IMR-90 (cell line): ENCODE measurements at regions not wholly inside any gene's neighbourhood (a gene's known extent, or its start where the extent isn't known, plus 50 kb on each side); places are given as distances from the start of the nearest gene placed in this dataset.

ENCODE experiments used
- ATAC-seq: fragments of 200-7000 bp; cut with Tn5 transposase; 2 replicates; pipeline ENCODE4 v1.9.1; 2020; ENCODE audit warnings: low read depth, mild to moderate bottlenecking, moderate library complexity
- BruUV-seq: library from RNA; stranded (reverse); fragments of 400-500 nt; replicated peaks from 2 replicates; lab custom pipeline; 2021; lab: Mats Ljungman, UMichigan
- CTCF ChIA-PET: fragments of 300-600 bp; formaldehyde crosslinking; extraction: SDS; loops from one replicate; lab custom pipeline; 2021; ENCODE audit warnings: antibody characterized with exemption; lab: Yijun Ruan, JAX
- POLR2A ChIA-PET: fragments of 300-600 bp; sonication (Branson Sonifier 250); formaldehyde crosslinking; loops from one replicate; lab custom pipeline; 2022; ENCODE audit warnings: antibody characterized with exemption; ENCODE audit not compliant: unreplicated experiment; lab: Charles Lee
- DNase-seq: peaks from one replicate; pipeline ENCODE4 v3.0.0; 2013
- H2AFZ ChIP-seq: replicated peaks from 2 replicates; pipeline ENCODE3; 2013; ENCODE audit warnings: low read length, mild to moderate bottlenecking; ENCODE audit not compliant: poor library complexity
- H2AK5ac ChIP-seq: 2 replicates; pipeline ENCODE4 v1.6.1; 2013; ENCODE audit warnings: low read depth, low read length, inconsistent platforms
- H2AK9ac ChIP-seq: replicated peaks from 2 replicates; pipeline ENCODE3; 2013; ENCODE audit warnings: mild to moderate bottlenecking, low read depth, low read length, moderate library complexity; ENCODE audit not compliant: poor library complexity
- H2BK120ac ChIP-seq: 2 replicates; pipeline ENCODE4 v1.6.1; 2013; ENCODE audit warnings: low read depth, low read length, inconsistent platforms
- H2BK15ac ChIP-seq: 3 replicates; pipeline ENCODE4 v1.6.1; 2013; ENCODE audit warnings: low read depth, low read length, inconsistent platforms
- H2BK20ac ChIP-seq: 2 replicates; pipeline ENCODE4 v1.6.1; 2013; ENCODE audit warnings: low read depth, mild to moderate bottlenecking, inconsistent platforms, low read length, moderate library complexity
- H2BK5ac ChIP-seq: 2 replicates; pipeline ENCODE4 v1.6.1; 2013; ENCODE audit warnings: mild to moderate bottlenecking, low read depth, low read length, inconsistent platforms; ENCODE audit not compliant: poor library complexity, severe bottlenecking
- H3K14ac ChIP-seq: replicated peaks from 2 replicates; pipeline ENCODE4 v1.6.1; 2013; ENCODE audit warnings: low read depth, low read length, inconsistent platforms
- H3K18ac ChIP-seq: 2 replicates; pipeline ENCODE4 v1.6.1; 2013; ENCODE audit warnings: low read depth, low read length, control low read depth
- H3K23ac ChIP-seq: 2 replicates; pipeline ENCODE4 v1.6.1; 2013; ENCODE audit warnings: low read depth, low read length, inconsistent platforms
- H3K27ac ChIP-seq: 2 replicates; pipeline ENCODE4 v1.5.1; 2013; ENCODE audit warnings: mild to moderate bottlenecking, control low read depth, low read length; ENCODE audit not compliant: insufficient read depth
- H3K27me3 ChIP-seq: 2 replicates; pipeline ENCODE4 v1.6.1; 2013; ENCODE audit warnings: low read length; ENCODE audit not compliant: control insufficient read depth, insufficient read depth
- H3K36me3 ChIP-seq: 2 replicates; pipeline ENCODE4 v1.6.1; 2013; ENCODE audit warnings: low read length, mixed read lengths; ENCODE audit not compliant: control insufficient read depth, insufficient read depth
- H3K4ac ChIP-seq: 2 replicates; pipeline ENCODE4 v1.6.1; 2013; ENCODE audit warnings: low read depth, low read length, inconsistent platforms
- H3K4me1 ChIP-seq: 2 replicates; pipeline ENCODE4 v1.6.1; 2013; ENCODE audit warnings: low read length, mixed read lengths; ENCODE audit not compliant: control insufficient read depth, insufficient read depth
- H3K4me2 ChIP-seq: 2 replicates; pipeline ENCODE4 v1.6.1; 2013; ENCODE audit warnings: low read depth, mild to moderate bottlenecking, control low read depth, low read length, moderate library complexity
- H3K4me3 ChIP-seq: 2 replicates; pipeline ENCODE4 v1.5.1; 2013; ENCODE audit warnings: low read depth, mild to moderate bottlenecking, control low read depth, low read length, moderate library complexity; ENCODE audit not compliant: insufficient read depth
- H3K56ac ChIP-seq: 2 replicates; pipeline ENCODE4 v1.6.1; 2013; ENCODE audit warnings: low read length, inconsistent platforms; ENCODE audit not compliant: insufficient read depth; ENCODE audit errors: extremely low read depth
- H3K79me1 ChIP-seq, 2 experiments: 2 replicates each; pipeline ENCODE4 v1.6.1; 2013; ENCODE audit warnings: low read length in 2 of 2, inconsistent platforms in 1 of 2, low read depth in 1 of 2
- H3K9ac ChIP-seq: 2 replicates; pipeline ENCODE4 v1.6.1; 2013; ENCODE audit warnings: low read depth, low read length, control low read depth
- H3K9me1 ChIP-seq: 2 replicates; pipeline ENCODE4 v1.6.1; 2013; ENCODE audit warnings: low read length, inconsistent platforms; ENCODE audit not compliant: insufficient read depth
- H3K9me3 ChIP-seq: 2 replicates; pipeline ENCODE4 v1.6.1; 2013; ENCODE audit warnings: low read length; ENCODE audit not compliant: control insufficient read depth, insufficient read depth
- H4K20me1 ChIP-seq: 2 replicates; pipeline ENCODE4 v1.6.1; 2013; ENCODE audit warnings: low read length, inconsistent platforms; ENCODE audit not compliant: insufficient read depth
- H4K5ac ChIP-seq: 2 replicates; pipeline ENCODE4 v1.6.1; 2013; ENCODE audit warnings: mild to moderate bottlenecking, low read depth, low read length, control low read depth
- H4K8ac ChIP-seq, 2 experiments: 2 replicates each; pipeline ENCODE4 v1.6.1; 2013; ENCODE audit warnings: low read depth in 2 of 2, low read length in 2 of 2, control low read depth in 1 of 2, inconsistent platforms in 1 of 2
- H4K91ac ChIP-seq: 2 replicates; pipeline ENCODE4 v1.6.1; 2013; ENCODE audit warnings: low read depth, low read length, inconsistent platforms; ENCODE audit not compliant: insufficient read depth
- CEBPB ChIP-seq: IDR thresholded peaks from 2 replicates; pipeline ENCODE4 v1.6.1; 2012; ENCODE audit warnings: low read depth, low read length, improper control_type of control experiment
- CTCF ChIP-seq: conservative IDR thresholded peaks from 2 replicates; pipeline ENCODE4 v1.5.1; 2012; ENCODE audit warnings: mild to moderate bottlenecking, low read depth, low read length, improper control_type of control experiment
- MAFK ChIP-seq: IDR thresholded peaks from 2 replicates; pipeline ENCODE4 v1.6.1; 2012; ENCODE audit warnings: low read depth, low read length, improper control_type of control experiment
- MXI1 ChIP-seq: IDR thresholded peaks from 2 replicates; pipeline ENCODE4 v1.6.1; 2012; ENCODE audit warnings: low read depth, mild to moderate bottlenecking, low read length, moderate library complexity, borderline replicate concordance
- NFE2L2 ChIP-seq: fragments of 150-350 bp; IDR thresholded peaks from 2 replicates; pipeline ENCODE4 v1.6.1; 2016; ENCODE audit warnings: low read depth, mild to moderate bottlenecking, low read length
- POLR2A ChIP-seq: IDR thresholded peaks from 2 replicates; pipeline ENCODE4 v1.6.1; 2012; ENCODE audit warnings: mild to moderate bottlenecking, low read depth, low read length
- SMC3 ChIP-seq: fragments of 150-350 bp; IDR thresholded peaks from 2 replicates; pipeline ENCODE4 v1.6.1; 2016; ENCODE audit warnings: low read depth, mild to moderate bottlenecking, antibody characterized with exemption, low read length, moderate library complexity
- WGBS, 2 experiments: methylation state at CpG; one replicate each; pipeline versions ENCODE4 v1.1.5 to v1.1.7; 2013; ENCODE audit warnings: missing lambda C conversion rate in 2 of 2; ENCODE audit not compliant: insufficient read length in 1 of 2; ENCODE audit errors: extremely low coverage in 2 of 2; 5-methylcytosine and 5-hydroxymethylcytosine counted together
- dilution Hi-C: fragments of 300-500 bp; cut with HindIII; formaldehyde crosslinking; loops from one replicate; pipeline ENCODE4 v1.14.3; 2018; ENCODE audit warnings: low sequenced_read_pairs; ENCODE audit not compliant: unreplicated experiment
- in situ Hi-C: fragments of 300-500 bp; cut with MboI; formaldehyde crosslinking; loops from 3 replicates; pipeline ENCODE4 v1.14.3; 2019; ENCODE audit warnings: low sequenced_read_pairs, inconsistent platforms, mixed read lengths
- intact Hi-C: fragments of 100-400 bp; cut with micrococcal nuclease; formaldehyde crosslinking; loops from 2 replicates; pipeline ENCODE4 v1.10.0; 2022

GRCh38 chr2:185934232-185934631 is 195.6 kb downstream of the FSIP2 start:
- no peak for ATAC-seq
- no peak overlapping the region for H2BK15ac ChIP-seq
- no peak overlapping the region for H4K5ac ChIP-seq
- H2BK20ac ChIP-seq, result no peak overlapping the region
- dilution Hi-C loops, result no loop called here
- no peak overlapping the region for H2AFZ ChIP-seq
- H3K4me3 ChIP-seq, result no peak overlapping the region
- no peaks in the 10 kb centered on the region for H3K4me1 ChIP-seq
- no peaks in the 10 kb centered on the region for H3K9me1 ChIP-seq
- no peak overlapping the region for H2AK9ac ChIP-seq
- ChIA-PET POLR2A (no interaction called here), CTCF (no interaction called here)
- H3K27ac ChIP-seq, result no peak overlapping the region
- H3K36me3 ChIP-seq, result no peaks in the 10 kb centered on the region
- no peak overlapping the region for H3K14ac ChIP-seq
- no peak overlapping the region for H2BK120ac ChIP-seq
- H4K8ac ChIP-seq, result no peak overlapping the region
- TF ChIP-seq NFE2L2, result no peak
- no peak for TF ChIP-seq SMC3
- no peak for TF ChIP-seq CTCF
- no peak for TF ChIP-seq MAFK
- no peak for TF ChIP-seq MXI1
- no peak for TF ChIP-seq CEBPB
- TF ChIP-seq POLR2A, result no peak
- no TSS peak for BruUV-seq
- no peaks in the 10 kb centered on the region for H4K20me1 ChIP-seq
- intact Hi-C loops, result no loop called here
- H2AK5ac ChIP-seq, result no peak overlapping the region
- no peak overlapping the region for H3K23ac ChIP-seq
- no peak overlapping the region for H3K4me2 ChIP-seq
- no CpG with 5 or more reads among the region's 2 CpGs for WGBS, 2 experiments
- H3K9ac ChIP-seq, result no peak overlapping the region
- no peak overlapping the region for H3K18ac ChIP-seq
- no peak overlapping the region for H4K91ac ChIP-seq
- H3K56ac ChIP-seq, result no peak overlapping the region
- H2BK5ac ChIP-seq, result no peak overlapping the region
- H3K79me1 ChIP-seq, result no peaks in the 10 kb centered on the region
- H3K27me3 ChIP-seq, result no peaks in the 10 kb centered on the region
- in situ Hi-C loops, result no loop called here
- DNase-seq, result no peak
- no peak overlapping the region for H3K4ac ChIP-seq
- H3K9me3 ChIP-seq, result no peaks in the 10 kb centered on the region
